Islet precursor cell (in vitro differentiated cells): ENCODE measurements at regions not wholly inside any gene's neighbourhood (a gene's known extent, or its start where the extent isn't known, plus 50 kb on each side); places are given as distances from the start of the nearest gene placed in this dataset.

Source experiments
- DNase-seq: peaks from one replicate; pipeline ENCODE4 v3.0.0-alpha.2; 2018

DNA sequence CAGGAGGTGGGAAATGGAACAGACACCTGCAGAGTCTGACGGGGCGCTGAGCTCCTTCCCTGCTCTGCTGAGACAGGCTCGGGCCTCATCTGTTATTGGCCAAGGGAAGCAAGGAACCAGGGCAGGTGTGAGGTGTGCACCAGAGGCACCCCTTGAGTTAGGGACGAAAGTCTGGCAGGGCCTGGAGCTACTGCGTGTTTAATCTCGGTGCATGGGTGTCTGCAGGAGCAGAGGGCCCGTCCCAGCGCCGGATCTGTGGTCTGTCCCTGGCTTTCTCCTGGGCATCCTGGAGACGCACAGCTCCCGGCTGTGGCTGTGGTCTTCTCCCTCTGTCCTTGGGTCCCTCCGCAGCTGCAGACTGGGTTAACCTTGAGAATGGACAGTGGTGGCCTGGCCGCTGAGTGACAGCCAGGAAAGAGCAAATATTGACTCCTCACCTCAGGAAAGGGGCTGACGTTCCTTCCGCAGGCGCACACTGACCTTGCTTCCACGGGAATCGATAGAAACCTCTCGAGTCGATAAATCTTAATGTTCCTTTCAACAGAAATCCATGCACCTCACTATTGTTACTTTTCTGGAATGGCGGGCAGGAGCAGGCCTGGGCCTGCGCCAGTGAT lies 975.6 kb downstream of the BRD1 start:
- no peak for DNase-seq

DNA sequence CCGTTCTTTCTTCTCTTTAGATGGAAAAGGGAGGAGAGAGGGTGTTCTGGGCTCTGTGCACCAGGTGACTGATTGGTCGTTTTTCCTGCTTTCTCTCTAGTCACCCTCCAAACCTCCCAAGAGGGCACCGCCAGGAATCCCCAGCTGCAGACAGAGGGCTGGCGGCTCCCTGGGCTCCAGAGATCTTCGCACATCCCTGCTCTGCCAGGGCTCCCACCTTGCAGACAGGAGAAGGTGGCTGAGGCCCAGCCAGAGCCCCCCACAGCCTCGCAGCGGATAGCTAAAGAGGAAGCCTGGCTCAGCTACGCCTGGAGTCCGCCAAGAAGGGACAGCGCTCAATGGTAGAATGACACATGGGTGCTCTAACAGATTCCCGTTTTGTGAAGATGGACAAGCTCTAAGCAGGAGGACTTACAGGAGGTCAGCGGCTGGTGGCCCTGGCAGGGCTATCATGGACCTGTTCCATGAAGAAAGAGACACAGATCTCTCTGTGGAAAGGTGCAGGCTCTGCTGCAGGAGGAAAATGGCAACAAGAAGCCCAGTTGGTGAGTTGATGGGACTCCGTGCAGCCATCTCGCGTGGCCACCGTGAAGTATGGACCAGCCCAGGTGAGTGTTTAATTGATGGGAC lies 976.9 kb downstream of the BRD1 start:
- DNase-seq = no peak

DNA sequence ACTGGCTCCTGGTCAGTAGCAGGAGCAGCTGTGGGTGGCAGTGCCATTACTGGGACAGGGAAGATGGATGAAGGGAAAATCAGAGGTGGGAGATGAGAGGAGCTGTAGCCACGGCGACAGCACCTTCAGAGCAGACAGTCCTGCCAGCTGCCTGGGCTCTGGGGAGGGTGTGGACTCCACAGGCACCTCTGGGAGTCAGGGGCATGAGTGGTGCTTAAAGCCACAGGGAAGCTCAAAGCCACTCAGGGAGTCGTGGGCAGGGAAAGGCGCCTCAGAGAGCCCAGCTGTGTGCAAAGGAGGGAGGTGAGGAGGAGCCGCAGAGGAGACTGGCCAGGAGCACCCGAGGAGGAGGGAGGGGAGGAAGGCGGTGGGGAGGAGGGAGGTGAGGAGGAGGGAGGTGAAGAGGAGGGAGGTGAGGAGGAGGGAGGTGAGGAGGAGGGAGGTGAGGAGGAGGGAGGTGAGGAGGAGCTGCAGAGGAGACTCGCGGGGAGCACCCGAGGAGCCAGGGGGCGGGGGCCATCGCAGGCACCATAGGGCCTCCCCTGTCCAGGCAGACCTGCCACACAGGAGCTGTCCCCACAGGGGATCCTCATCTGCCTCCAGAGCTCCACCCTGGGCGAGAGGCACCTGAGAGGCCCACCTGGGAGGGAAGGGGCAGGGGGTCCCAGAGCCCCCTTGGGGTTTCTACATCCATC lies 977.6 kb downstream of the BRD1 start:
- no peak for DNase-seq

DNA sequence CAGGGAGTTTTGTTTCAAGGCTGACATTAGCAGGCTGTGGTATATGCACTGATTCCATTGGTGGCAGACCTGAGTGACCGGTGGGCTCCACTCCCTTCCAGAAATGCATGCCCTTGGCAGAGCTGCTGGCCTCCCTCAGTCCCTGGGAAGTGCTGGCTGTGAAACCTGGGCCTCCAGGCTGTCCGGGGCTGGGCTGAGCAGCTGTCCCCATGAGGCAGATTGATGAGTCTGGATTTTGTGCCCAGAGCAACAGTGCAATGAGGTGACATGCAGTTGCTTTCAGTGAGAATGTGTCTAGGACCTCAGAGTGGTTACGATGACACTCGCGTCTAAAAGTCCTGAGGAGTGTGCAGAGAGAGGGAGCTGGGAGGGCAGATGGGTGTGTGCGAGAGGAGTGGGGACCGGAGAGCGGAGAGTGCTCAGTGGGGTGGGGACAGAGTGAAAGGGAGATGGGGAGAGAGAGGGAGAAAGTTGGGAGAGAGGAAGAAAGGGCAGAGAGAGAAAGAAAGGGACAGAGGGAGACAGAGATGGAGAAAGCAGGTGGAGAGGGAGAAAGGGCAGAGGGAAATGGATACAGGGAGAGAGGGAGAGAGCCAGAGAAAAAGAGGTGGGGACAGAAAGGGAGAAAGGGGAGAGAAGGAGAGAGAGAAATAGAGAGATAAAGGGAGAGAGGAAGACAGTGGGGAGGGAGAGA lies 978.3 kb downstream of the BRD1 start:
- no peak for DNase-seq

DNA sequence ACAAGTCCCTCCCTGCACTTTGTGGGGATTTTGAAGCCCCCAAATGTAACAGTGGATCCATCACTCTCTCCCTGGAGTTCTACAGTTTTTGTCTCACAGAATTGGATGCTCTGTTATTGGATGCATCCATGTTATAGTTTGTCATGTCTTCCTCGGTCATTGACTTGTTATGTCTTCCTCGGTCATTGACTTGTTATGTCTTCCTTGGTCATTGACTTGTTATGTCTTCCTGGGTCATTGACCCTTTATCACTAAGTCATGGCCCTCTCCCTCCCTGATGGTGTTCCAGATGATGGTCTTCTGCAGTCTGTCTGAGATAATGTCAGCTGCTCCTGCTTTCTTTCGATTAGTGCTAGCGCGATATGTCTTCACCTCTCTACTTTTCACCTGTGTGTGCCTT lies 981.5 kb downstream of the BRD1 start:
- no peak for DNase-seq

DNA sequence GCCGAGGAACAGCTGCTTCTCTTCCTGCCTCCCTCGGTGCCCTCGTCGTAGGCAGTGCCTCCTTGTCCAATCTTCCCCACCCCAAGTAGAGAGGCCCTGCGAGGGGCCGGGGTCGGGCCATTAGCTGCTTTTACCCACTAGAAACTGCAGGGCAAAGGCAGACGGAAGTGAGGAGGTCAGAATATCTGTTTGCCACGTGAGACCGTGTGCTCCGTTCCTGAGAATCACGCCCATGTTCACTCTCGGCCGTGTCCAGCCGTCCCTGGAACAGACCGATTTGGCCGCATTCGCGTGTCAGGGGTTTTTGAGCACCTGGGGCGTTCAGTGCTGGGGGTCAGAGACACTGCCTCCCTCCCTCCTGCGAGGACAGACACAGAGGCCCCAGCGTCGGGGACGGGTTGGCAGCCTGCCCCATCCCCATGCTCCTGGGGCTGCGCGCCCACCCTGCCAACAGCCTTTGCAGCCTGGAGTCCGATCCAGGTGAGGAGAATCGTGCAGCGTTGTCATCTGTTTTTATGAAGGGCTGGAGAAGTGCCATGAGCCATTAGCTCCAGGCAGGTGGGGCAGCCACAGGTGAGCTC lies 982.2 kb downstream of the BRD1 start:
- no peak for DNase-seq

DNA sequence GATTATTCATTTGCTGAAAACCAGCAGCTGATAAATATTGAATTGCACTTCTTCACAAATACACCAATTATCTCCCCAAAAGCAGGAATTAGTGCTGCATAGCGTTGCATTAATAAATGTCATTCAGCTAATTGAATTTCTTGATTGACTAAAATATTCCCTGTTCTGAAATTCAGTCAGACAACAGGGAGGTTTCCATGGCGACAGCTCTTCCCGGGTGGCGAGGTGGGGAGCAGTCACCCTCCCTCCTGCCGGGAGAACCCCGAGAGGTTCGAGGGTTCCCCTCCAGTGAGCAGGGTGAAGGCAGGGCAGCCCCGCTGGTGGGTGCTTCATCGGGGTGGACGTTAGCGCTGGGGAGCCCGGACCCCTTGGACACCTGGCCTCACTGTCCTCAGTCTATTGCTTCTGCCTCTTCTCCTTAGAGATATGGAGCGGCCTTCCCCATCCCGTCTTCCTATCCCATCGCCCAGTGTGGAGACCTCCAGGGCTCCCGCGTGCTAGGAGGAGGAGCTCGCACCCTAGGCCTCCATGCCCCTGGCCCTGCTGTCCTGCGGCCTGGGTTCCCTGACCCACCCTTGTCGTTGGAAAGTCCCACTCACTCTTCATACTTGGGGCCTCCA lies 983.5 kb downstream of the BRD1 start:
- no peak for DNase-seq

DNA sequence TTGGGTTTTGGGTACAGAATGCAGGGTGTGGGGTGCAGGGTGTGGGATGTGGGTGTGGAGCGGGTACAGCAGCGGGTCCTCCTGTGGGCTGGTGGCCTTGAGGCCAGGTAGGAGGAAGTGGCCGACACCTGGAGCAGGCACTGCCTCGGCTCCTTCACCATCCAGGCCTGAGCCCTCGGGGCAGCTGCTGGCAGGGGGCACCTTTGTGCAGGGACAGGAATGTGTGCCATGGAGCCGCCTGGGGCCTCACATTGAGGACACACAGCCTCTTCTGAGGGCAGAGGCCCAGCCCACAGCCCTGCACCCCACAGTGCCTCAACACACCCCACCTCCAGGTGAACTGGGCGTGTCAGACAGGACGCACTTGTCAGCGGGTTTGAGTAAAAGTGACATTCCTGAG lies 984.0 kb downstream of the BRD1 start:
- DNase-seq = no peak

DNA sequence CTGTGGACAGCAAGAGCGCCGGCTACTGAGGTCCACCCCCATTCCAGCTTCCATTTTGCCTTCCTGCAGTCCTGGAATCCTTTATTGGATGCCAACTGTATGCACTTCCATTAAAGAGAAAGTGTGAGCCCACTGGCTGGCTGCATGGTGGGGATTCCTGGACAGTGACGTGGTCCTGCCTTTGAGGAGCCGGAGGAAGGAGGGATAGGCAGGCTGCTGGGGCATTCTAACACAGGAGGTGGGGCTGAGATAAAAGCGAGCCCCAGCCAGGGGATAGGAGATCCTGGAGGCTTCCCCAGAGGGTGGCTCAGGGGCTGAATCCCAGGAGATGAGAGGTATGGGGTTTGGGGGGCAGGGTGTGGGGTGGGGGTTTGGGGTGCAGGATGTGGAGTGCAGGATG lies 984.7 kb downstream of the BRD1 start:
- no peak for DNase-seq

DNA sequence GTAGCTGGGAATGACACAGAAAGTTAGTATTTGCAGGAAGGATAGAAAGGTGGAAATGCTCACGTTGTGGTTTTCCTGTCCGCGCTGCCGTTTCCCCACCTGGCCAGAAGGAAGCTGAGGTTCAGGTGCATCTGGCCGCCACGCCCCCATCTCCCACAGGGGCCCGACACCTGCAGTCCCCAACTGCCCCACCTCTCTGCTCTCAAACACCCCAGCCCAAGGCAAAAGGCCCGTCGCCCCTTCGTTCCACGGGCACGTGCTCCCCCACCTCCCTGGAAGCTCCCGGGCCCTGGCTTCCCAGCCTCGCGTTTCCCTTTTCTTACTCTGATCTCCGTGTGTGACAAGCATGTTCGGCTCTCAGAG lies 985.1 kb downstream of the BRD1 start:
- no peak for DNase-seq

DNA sequence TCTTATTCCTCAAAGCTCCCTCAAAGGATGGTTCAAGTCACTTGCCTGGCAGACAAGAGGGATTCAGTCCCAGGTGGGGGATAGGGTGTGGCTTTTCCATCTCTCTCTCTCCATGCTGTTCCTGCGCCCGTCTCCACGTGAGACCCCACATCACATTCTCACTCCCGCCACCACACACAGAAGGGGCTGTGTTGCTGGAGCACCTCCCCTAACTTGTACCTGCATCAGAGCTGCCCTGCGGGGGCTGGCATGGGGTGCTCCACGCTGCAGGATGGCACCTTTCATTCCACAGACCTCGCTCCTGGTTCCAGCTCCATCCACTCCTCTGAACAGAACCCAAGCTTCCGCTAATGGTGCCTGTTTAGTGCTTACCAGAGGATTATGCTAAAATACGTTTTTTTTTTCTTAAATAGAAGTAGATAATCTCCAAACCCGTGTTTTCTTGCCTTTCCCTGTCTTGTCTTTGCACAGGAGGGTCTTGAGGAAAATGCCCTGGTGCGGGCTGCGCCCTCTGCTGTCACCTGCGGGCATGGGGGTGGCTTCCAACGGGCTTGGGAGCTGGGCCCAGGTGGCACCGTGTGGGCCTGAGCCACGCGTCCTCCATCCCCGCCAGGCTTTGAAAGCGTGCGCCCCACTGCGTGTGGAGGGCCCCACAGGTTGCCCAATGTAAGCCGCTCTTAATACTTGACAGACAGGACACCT lies 985.6 kb downstream of the BRD1 start:
- DNase-seq = no peak

DNA sequence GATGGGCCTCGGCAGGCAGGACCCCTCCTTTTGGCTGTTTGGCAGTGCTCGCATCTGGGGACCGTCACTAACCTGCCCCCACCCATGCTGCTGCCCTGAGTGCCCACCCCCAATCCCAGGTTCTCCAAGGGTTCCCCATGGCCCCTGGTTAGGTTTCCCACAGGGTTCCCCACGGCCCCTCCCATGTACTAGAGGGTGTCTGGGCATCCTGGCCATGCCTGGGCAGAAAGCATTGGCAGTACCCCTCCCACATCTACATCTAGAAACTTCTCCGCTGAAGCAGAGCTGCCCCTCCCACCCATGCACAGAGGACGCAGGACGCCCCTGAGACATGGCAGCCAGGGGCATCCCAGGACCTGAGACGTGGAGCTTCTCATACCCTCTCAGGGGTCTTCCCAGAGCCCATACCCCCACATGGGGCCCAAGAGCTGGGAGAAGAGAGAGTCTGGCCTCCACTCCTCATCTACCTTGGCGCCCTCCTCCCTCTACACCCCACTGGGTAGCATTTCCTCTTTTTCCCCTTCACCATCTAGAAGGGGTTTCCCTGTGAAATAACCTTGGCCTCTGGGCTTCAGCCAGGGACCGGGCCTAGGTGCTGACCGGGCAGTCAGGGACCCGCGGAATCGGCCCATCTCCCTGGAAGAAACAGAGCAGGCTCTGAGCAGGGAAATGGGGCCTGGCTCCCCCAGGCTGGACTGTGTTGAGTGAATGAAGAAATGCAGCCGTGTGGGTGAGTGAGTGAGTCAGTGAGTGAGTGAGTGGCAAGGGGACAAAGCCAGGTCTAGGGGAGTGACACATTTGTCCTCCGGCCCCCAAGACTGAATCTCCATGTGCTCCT lies 987.3 kb downstream of the BRD1 start:
- DNase-seq = no peak

DNA sequence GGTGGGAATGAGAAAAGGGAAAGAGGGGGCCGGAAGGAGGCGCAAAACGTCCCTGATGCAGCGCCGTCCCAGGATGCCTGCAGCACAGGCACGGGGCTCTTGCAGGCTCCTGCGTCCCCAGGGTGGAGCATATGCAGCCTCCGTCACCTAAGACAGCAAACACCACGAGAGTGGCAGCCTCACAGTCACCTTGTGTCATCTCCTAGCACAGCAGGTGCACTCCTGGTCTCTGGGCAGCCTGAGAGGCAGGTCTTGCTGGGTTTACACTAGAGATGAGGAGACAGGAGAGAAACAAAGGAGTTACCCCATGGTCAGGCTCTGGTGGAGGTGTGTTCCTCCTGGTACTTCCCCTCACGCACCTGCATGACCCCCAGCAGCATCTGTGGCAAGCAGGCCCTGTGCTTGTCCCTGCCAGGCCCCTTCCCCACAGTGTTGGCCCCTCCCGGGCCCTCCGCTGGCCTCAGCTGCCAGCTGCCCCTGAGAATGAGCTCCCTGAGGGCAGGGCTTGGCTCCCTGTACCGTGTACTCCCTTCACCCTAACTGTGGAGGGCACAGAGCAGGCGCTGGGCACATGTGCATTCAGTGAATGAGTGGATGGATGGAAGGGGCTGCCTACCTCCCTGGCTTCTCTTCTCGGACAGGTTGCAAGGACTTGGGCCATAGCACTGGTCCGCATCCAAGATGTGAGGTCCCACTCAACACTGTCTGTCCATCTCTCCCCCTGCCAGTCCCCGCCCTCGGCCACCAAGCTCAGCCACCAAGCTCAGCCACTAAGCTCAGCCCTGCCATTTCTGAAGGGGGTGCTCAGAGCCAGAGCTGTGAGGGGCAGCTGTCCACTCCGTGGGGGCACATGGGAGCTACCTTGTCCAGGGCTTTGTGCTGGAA lies 988.6 kb downstream of the BRD1 start:
- peak; percentile 43 for DNase-seq

DNA sequence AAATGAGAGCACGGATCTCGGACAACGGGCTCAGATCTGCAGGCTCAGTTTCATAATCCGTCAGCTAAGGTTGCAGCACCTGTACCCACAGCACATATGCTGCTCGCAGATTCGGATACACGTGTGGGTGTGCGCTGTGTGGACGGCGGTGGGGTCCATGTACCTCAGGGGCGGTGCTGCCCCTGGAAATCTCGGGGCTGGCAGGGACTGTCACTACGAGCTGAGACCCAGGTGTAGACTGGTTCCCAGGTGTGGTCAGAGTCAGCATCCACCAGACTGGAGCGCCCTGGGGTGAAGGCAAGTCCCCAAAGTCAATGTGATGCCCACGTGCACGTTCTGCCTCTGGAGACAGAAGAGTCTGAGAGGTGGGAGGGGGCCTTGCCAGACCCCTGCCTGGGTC lies 989.3 kb downstream of the BRD1 start:
- peak; percentile 30 for DNase-seq

DNA sequence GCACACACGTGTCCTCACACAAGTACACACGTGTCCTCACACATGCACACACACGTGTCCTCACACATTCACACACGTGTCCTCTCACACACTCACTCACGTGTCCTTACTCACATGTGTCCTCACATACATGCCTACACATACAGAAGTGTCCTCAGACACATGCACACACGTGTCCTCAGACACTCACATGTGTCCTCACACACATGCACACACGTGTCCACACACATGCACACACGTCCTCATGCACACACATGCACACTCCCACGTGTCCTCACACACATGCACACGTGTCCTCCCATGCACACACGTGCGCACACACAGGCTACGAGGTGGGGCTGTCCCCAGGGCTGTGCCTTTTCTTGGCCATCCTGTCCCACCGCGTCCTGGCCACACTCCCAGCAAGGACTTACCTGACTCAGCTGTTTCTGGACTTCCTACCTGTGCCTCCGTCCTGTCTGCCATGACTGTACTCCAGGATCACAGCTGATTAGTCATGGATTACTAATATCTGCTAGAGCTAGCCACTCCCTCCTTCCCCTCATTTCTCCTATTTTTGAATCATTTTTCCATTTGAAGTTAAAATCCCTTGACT lies 990.2 kb downstream of the BRD1 start:
- DNase-seq = peak; percentile 43

DNA sequence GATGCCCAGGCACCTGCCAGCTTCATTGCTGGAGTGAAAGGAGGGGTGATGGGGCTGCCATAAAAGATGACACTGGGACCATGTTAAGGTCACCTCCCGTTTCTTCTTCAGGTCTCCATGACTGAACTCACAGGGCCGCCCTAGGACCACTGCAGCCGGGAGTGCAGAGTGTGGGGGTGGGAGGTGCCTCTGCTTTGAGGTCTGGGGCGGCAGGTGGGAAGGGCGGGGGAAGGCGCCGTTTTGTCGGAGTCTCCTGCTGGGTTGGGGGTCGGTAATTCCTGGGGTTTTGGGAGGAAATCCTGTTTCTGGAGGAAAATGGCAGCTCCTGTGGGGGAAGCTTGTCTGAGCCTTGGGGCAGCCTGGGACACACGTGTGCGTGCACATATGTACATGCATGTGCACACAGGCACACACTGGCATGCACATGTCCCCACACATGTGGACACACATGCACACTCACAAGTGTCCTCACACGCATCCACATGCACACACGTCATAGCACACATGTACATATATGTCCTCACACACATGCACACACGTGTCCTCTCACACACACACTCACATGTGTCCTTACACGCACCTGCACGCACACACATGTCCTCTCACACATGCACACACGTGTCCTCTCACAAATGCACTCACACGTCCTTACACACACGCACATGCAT lies 990.9 kb downstream of the BRD1 start:
- peak; percentile 24 for DNase-seq

DNA sequence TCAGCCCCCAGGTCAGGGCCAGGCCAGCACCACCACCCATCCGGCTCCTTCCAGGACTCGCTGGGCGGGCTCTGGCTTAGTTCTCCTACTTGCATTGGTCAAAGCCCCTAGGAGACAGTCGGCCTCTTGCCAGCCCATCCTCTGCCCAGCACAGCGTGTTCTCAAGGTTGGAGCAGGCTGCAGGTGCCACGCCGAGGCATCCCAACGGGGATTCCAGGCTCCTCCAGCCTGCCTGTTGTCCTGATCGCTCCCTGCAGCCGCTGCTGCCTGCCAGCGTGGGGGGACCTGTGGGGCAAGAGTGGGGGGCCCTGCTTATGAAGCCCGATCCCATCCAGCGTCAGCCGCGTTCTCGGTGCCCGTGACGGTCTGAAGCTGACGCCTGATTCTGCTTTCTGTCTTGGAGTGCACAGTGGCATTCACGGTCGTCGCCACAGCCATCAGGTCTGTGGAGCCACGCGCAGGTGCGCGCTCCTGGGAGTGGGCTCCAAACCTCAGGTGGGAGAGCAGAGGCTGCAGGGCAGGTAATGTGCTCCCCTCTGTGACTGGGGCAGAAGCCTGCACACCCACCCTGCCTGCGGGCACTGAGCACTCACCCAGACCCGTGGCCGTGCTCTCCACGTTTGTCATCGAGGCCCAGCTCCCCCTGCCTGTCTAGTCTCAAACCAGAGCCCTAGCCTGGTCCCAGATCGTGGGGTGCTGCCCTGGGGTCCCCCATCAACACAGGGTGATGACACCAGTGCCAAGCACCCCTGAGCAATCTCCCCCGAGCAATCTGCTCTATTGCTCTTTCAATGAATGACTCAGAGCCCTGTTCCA lies 991.6 kb downstream of the BRD1 start:
- peak; percentile 49 for DNase-seq

DNA sequence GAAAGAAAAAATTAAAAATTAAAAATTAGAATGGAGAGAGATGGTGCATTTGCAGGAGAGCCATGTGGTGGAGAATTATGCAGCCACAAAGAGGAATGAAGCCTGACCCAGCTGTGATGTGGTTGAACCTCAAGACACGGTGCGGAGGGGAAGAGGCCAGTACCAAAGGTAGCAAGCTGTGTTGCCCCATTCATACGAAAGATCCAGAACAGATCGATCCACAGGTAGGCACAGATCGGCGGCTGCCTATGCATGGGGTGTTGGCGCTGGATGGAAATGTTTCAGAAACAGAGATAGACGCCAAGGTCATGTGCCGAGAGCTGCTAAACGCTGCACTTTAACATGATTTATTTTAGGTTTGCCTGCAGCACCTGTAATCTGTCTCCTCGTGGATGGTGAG lies 992.3 kb downstream of the BRD1 start:
- no peak for DNase-seq

DNA sequence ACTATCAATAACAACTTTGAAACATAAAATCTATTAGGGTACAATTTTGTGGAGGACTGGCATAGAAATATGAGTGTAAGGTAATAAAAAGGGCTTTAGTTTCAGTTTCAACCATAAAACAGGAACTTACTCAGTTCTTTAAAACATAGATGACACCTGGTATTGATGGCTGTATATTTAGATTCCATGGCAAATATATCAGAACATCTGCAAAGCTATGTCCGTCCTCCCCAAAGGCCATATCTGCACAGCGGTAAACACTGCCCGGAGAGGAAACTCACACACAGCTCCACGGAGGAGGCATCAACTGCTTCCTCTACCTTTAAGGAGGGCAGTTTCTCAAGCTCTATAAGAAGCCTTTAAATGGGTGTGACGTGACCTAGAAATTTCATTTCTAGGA lies 993.3 kb downstream of the BRD1 start:
- no peak for DNase-seq
